ENCODE measurements at regions not wholly inside any gene's neighbourhood (a gene's known extent, or its start where the extent isn't known, plus 50 kb on each side); places are given as distances from the start of the nearest gene placed in this dataset.

GRCh38 chr1:37125295-37125694 lies 91.0 kb upstream of the GRIK3 start:
- Mint-ChIP-seq H3K36me3 (ENCODE audit: low read depth) (no peaks in the 10 kb centered on the region), H3K4me1 (ENCODE audit: low read depth) (no peaks in the 10 kb centered on the region), H3K27me3 (peaks cover 4% of the 10 kb centered on the region), H3K4me3 (no peak overlapping the region), H3K27ac (no peak overlapping the region), H3K9me3 (no peaks in the 10 kb centered on the region)
- ChIA-PET POLR2A (no interaction called here), CTCF (no interaction called here)
- no peak for TF ChIP-seq CTCF (IDR thresholded peaks at IDR 0.05)
- no peak for ATAC-seq
- no peak for DNase-seq
- intact Hi-C loops (cut with micrococcal nuclease), result no loop called here

DNA sequence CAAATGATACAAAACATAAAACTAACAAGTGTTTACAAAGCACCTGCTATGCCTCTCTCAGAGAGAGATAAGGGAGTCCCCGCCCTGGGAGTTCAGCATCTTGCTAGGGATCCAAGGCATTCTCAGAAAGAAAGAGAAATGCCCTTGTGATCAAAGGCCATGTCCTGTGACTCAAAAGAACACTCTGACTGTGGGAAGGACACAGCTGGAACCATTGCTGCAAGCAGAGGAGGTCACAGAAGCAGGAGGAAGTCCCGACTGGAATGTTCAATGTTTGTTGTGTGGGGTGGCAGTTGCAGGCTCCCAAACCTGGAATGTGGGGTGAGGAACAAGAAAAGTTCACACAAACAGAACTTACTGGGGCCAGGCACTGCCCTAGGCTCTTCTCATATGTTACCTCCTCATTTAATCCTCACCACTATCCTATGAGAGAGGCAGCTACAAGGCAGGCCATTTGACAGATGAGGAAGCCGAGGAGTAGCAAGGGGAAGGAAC lies 93.0 kb upstream of the GRIK3 start:
- no peak for DNase-seq
- H3K36me3 Mint-ChIP-seq (ENCODE audit: low read depth), result no peaks in the 10 kb centered on the region
- TF ChIP-seq CTCF (IDR thresholded peaks at IDR 0.05), result no peak
- H3K27ac Mint-ChIP-seq, result no peak overlapping the region
- no peaks in the 10 kb centered on the region for H3K4me1 Mint-ChIP-seq (ENCODE audit: low read depth)
- H3K27me3 Mint-ChIP-seq, result peaks cover 7% of the 10 kb centered on the region
- no peak for ATAC-seq
- ChIA-PET CTCF (no interaction called here), POLR2A (no interaction called here)
- H3K9me3 Mint-ChIP-seq, result no peaks in the 10 kb centered on the region
- no peak overlapping the region for H3K4me3 Mint-ChIP-seq
- intact Hi-C loops (cut with micrococcal nuclease), result no loop called here

- CTCF ChIA-PET, result no interaction called here
- no peak for DNase-seq
- Mint-ChIP-seq H3K4me1 (ENCODE audit: low read depth) (no peaks in the 10 kb centered on the region), H3K4me3 (no peak overlapping the region), H3K27me3 (peaks cover 7% of the 10 kb centered on the region), H3K9me3 (no peaks in the 10 kb centered on the region), H3K36me3 (ENCODE audit: low read depth) (no peaks in the 10 kb centered on the region), H3K27ac (no peak overlapping the region)
- POLR2A ChIA-PET, result no interaction called here
- no peak for ATAC-seq
- intact Hi-C loops (cut with micrococcal nuclease), result no loop called here
- TF ChIP-seq CTCF (IDR thresholded peaks at IDR 0.05), result no peak
Observed at GRCh38 chr1:37128091-37128490, 93.8 kb upstream of the GRIK3 start.

DNA sequence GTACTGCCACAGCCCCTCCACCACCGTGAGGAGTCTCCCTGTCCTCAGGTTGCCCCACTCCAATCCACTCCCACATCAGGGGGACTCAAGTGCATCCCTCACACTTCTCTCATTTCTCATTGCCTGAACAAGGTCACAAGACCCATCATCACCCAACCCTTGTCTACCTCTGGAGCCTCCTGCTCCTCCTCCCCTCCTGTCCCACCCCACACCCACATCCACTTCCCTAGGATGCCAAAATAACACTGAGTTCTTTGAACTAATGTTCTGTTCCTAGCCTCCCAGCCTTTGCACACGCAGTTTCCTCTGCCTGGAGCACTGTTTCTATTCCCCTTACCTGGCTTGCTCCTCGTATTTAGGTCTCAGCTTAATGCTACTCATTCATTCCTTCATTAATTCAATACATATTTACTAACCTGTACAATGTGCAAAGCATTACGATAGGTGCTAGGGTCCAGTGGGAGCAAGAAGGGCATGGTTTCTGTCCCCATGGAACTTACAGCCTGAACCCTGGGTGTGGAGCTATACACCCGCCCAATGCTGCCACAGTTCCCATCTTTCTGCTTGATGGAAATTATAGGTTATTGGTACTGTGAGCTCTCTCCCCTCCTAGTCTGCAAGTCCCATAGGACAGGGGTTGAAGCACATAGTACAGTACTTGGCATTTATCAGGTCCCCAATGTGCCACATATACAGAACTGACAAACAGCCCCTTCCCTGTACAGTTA lies 96.1 kb upstream of the GRIK3 start:
- DNase-seq (no peak), ATAC-seq (no peak)
- ChIA-PET CTCF (no interaction called here), POLR2A (no interaction called here)
- intact Hi-C loops (cut with micrococcal nuclease), result no loop called here
- TF ChIP-seq CTCF (IDR thresholded peaks at IDR 0.05), result no peak
- Mint-ChIP-seq H3K9me3 (no peaks in the 10 kb centered on the region), H3K27me3 (peaks cover 10% of the 10 kb centered on the region), H3K36me3 (ENCODE audit: low read depth) (no peaks in the 10 kb centered on the region), H3K4me1 (ENCODE audit: low read depth) (no peaks in the 10 kb centered on the region), H3K4me3 (no peak overlapping the region), H3K27ac (no peak overlapping the region)

DNA sequence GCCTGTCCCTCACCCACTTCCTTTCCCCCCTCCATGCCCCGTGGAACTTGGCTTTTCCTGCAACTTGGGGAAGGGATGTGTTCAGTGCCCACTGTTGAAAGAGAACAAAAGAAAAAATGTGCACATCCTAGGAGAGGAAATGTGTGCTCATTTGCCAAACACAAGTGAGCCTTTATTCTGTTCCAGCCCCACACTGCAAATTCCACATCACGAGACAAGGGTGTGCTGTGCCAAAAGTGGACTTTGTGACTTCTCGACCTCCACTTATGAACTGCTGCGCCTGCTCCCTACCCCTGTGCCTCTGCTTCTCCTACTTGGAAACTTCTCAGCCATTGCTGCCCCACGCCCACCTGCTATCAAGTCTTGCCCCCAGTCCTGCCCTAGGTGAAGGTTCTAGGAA lies 97.0 kb upstream of the GRIK3 start:
- Mint-ChIP-seq H3K36me3 (ENCODE audit: low read depth) (no peaks in the 10 kb centered on the region), H3K9me3 (no peaks in the 10 kb centered on the region), H3K4me1 (ENCODE audit: low read depth) (no peaks in the 10 kb centered on the region), H3K4me3 (no peak overlapping the region), H3K27me3 (peaks cover 11% of the 10 kb centered on the region), H3K27ac (no peak overlapping the region)
- DNase-seq, result no peak
- CTCF ChIA-PET, result no interaction called here
- intact Hi-C loops (cut with micrococcal nuclease), result no loop called here
- POLR2A ChIA-PET, result no interaction called here
- TF ChIP-seq CTCF (IDR thresholded peaks at IDR 0.05), result no peak
- no peak for ATAC-seq
